K562 (cell line): ENCODE measurements at regions not wholly inside any gene's neighbourhood (a gene's known extent, or its start where the extent isn't known, plus 50 kb on each side); places are given as distances from the start of the nearest gene placed in this dataset.

Source experiments
- ATAC-seq: fragments of 200-7000 bp; cut with Tn5 transposase; 3 replicates; pipeline ENCODE4 v1.9.1; 2020; ENCODE audit warnings: moderate library complexity
- BruUV-seq: library from RNA; stranded (reverse); fragments of 400-500 nt; replicated peaks from 2 replicates; lab custom pipeline; 2021; lab: Mats Ljungman, UMichigan
- CTCF ChIA-PET: fragments of 300-600 bp; formaldehyde crosslinking; extraction: SDS; loops from one replicate; lab custom pipeline; 2021; ENCODE audit warnings: low intra/inter-chr PET ratio; lab: Yijun Ruan, JAX
- POLR2A ChIA-PET: fragments of 300-600, 350-650 bp; sonication (Branson Sonifier 250); formaldehyde crosslinking; extraction: SDS; loops from one replicate; lab custom pipeline; 2021; ENCODE audit warnings: antibody characterized with exemption, inconsistent platforms; lab: Yijun Ruan, JAX
- DNase-seq, 4 experiments: peaks; one replicate each; pipeline versions ENCODE4 v3.0.0 to v3.0.0-alpha.2; 2011 to 2018; ENCODE audit warnings: low spot score in 3 of 4, mixed read lengths in 3 of 4; ENCODE audit errors: extremely low read depth in 1 of 4
- FAIRE-seq: peaks from 2 replicates; lab custom pipeline; 2011; peaks lifted over from hg19 to GRCh38; lab: Jason Lieb, UNC
- H2AFZ ChIP-seq: 2 replicates; pipeline ENCODE4 v1.6.0; 2011; ENCODE audit warnings: low read depth, low read length, control low read depth, inconsistent platforms
- H3K27ac ChIP-seq: fragments of 200-600 bp; 3 replicates; pipeline ENCODE4 v1.8.0; 2011; ENCODE audit warnings: low read depth, mild to moderate bottlenecking, control low read depth, inconsistent platforms, low read length, moderate library complexity, mixed read lengths; ENCODE audit errors: extremely low read depth
- H3K27me3 ChIP-seq, 2 experiments: fragments of 300-600 bp in 1 of 2; 2 replicates in 1 of 2; 3 replicates in 1 of 2; pipeline versions ENCODE4 v1.6.0 to v1.8.0; 2011; ENCODE audit warnings: inconsistent platforms in 2 of 2, low read length in 2 of 2, mild to moderate bottlenecking in 1 of 2, mixed read lengths in 1 of 2, moderate library complexity in 1 of 2; ENCODE audit not compliant: control insufficient read depth in 2 of 2, insufficient read depth in 2 of 2
- H3K36me3 ChIP-seq: fragments of 300-600 bp; 3 replicates; pipeline ENCODE4 v1.8.0; 2011; ENCODE audit warnings: mild to moderate bottlenecking, low read length, inconsistent platforms; ENCODE audit not compliant: control insufficient read depth, insufficient read depth
- H3K4me1 ChIP-seq, 2 experiments: fragments of 200-600 bp in 1 of 2; replicated peaks in 1 of 2; 2 replicates in 1 of 2; 3 replicates in 1 of 2; pipeline versions ENCODE4 v1.5.1 to v1.8.0; 2011; ENCODE audit warnings: inconsistent platforms in 2 of 2, low read length in 2 of 2, mild to moderate bottlenecking in 1 of 2, mixed read lengths in 1 of 2, moderate library complexity in 1 of 2; ENCODE audit not compliant: control insufficient read depth in 2 of 2, insufficient read depth in 2 of 2
- H3K4me2 ChIP-seq: 2 replicates; pipeline ENCODE4 v1.6.1; 2011; ENCODE audit warnings: low read length, control low read depth, inconsistent platforms, mixed read lengths; ENCODE audit not compliant: insufficient read depth
- H3K4me3 ChIP-seq: fragments of 200-600 bp; sonication (generic), shearing (Covaris generic); 2 replicates; pipeline ENCODE4 v1.5.1; 2016; ENCODE audit warnings: control low read depth, inconsistent platforms
- H3K79me2 ChIP-seq: fragments of 200-600 bp; 3 replicates; pipeline ENCODE4 v1.8.0; 2011; ENCODE audit warnings: low read length, inconsistent platforms; ENCODE audit not compliant: control insufficient read depth, insufficient read depth
- H3K9ac ChIP-seq, 2 experiments: 2 replicates each; pipeline versions ENCODE4 v1.6.0 to v1.6.1; 2011; ENCODE audit warnings: low read depth in 2 of 2, low read length in 2 of 2, control low read depth in 1 of 2, inconsistent platforms in 1 of 2, mild to moderate bottlenecking in 1 of 2, mixed read lengths in 1 of 2; ENCODE audit not compliant: insufficient read depth in 1 of 2
- H3K9me1 ChIP-seq: one replicate; pipeline ENCODE4 v1.6.0; 2011; ENCODE audit warnings: inconsistent platforms, mild to moderate bottlenecking, low read length, moderate library complexity; ENCODE audit not compliant: control insufficient read depth, insufficient read depth
- H3K9me3 ChIP-seq: replicated peaks from 2 replicates; pipeline ENCODE4 v1.5.1; 2011; ENCODE audit warnings: low read depth, low read length, inconsistent platforms; ENCODE audit not compliant: control insufficient read depth, insufficient read depth
- H4K20me1 ChIP-seq: replicated peaks from 2 replicates; pipeline ENCODE4 v1.6.1; 2011; ENCODE audit warnings: low read length, inconsistent platforms, mixed read lengths; ENCODE audit not compliant: control insufficient read depth, insufficient read depth
- HOXB6 ChIP-seq: fragments of 250-450 bp; sonication (Bioruptor Pico); IDR thresholded peaks from 2 replicates; pipeline ENCODE4 v1.5.1; 2022; ENCODE audit warnings: mild to moderate bottlenecking, borderline replicate concordance
- RBM25 ChIP-seq: fragments of 200-400 bp; formaldehyde crosslinking; IDR thresholded peaks from 2 replicates; pipeline ENCODE4 v1.6.1; 2018; ENCODE audit warnings: low read length, low read depth, moderate library complexity; ENCODE audit not compliant: severe bottlenecking
- TBP ChIP-seq: optimal IDR thresholded peaks from 2 replicates; pipeline ENCODE3; 2011; ENCODE audit warnings: low read depth, low read length, improper control_type of control experiment
- TCF3 ChIP-seq: sonication (generic); formaldehyde crosslinking; IDR thresholded peaks from 2 replicates; pipeline ENCODE4 v1.4.0; 2020; ENCODE audit warnings: mild to moderate bottlenecking, missing genetic modification reagents
- ZNF551 ChIP-seq: fragments of 250-450 bp; sonication (Bioruptor Pico); IDR thresholded peaks from 2 replicates; pipeline ENCODE4 v1.5.0; 2021; ENCODE audit warnings: mild to moderate bottlenecking, moderate library complexity
- WGBS: fragments of 100-300 bp; shearing (Covaris generic); methylation state at CpG from one replicate; pipeline ENCODE4 v1.1.6; 2016; ENCODE audit warnings: low coverage, mixed read lengths; ENCODE audit not compliant: insufficient coverage; ENCODE audit errors: missing lambda C conversion rate; 5-methylcytosine and 5-hydroxymethylcytosine counted together
- in situ Hi-C: fragments of 300-500 bp; cut with MboI; formaldehyde crosslinking; loops from 4 replicates; pipeline ENCODE4 v1.15.0; 2018; ENCODE audit warnings: inconsistent platforms, mixed read lengths
- intact Hi-C: fragments of 100-400 bp; cut with micrococcal nuclease; formaldehyde crosslinking; loops from 2 replicates; pipeline ENCODE4 v1.14.2; 2022
- TF ChIP-seq, protein P1 (sequence below), 2 experiments: fragments of 450-650 bp; IDR thresholded peaks; 2 replicates each; pipeline ENCODE4 v1.6.1; 2016
- TF ChIP-seq, protein P2 (sequence below): sonication (generic); formaldehyde crosslinking; IDR thresholded peaks from 2 replicates; pipeline ENCODE4 v1.8.1; 2023; ENCODE audit warnings: mild to moderate bottlenecking, missing genetic modification reagents
- TF ChIP-seq, protein P3 (sequence below): fragments of 450-650 bp; IDR thresholded peaks from 2 replicates; pipeline ENCODE4 v1.6.1; 2016; ENCODE audit warnings: low read depth
- TF ChIP-seq, protein P4 (sequence below): fragments of 250-450 bp; sonication (Bioruptor Pico); IDR thresholded peaks from 2 replicates; pipeline ENCODE4 v1.4.0; 2020; ENCODE audit warnings: mild to moderate bottlenecking, moderate library complexity

DNA sequence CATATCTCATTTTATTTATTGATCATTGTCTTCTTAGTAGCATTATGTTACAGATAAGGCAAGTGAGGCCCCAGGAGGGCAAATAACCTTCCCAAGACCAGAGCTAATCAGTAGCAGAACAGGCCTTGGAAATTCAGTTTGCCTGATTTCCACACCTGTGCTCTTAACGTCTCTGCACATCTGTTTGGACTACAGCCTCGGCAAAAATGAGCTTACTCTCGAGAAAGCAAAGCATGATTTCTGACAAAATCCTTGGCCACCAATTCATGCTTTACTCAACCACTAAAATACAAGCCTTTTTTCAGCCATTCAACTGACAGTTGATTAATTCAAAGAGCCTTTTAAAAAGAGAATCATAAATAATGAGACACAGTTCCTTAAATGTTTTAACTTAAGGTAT is 309.3 kb upstream of the HTR2A start:
- in situ Hi-C loops (no loop called here), intact Hi-C loops (no loop called here)
- no peaks in the 10 kb centered on the region for H3K9me1 ChIP-seq
- H3K27me3 ChIP-seq = no peaks in the 10 kb centered on the region
- no peak for DNase-seq
- BruUV-seq = no TSS peak
- H3K4me3 ChIP-seq = no peak overlapping the region
- H3K36me3 ChIP-seq = no peaks in the 10 kb centered on the region
- WGBS = 0% methylated on average over 3 of the region's 3 CpGs
- ChIA-PET CTCF (no interaction called here), POLR2A (no interaction called here)
- no peak overlapping the region for H3K4me2 ChIP-seq
- no peaks in the 10 kb centered on the region for H3K79me2 ChIP-seq
- no peak overlapping the region for H2AFZ ChIP-seq
- H3K27ac ChIP-seq = no peak overlapping the region
- no peak for ATAC-seq
- no peaks in the 10 kb centered on the region for H4K20me1 ChIP-seq
- H3K9ac ChIP-seq = no peak overlapping the region
- FAIRE-seq = no peak
- no peaks in the 10 kb centered on the region for H3K9me3 ChIP-seq
- no peaks in the 10 kb centered on the region for H3K4me1 ChIP-seq
- TF ChIP-seq, protein P1, sequence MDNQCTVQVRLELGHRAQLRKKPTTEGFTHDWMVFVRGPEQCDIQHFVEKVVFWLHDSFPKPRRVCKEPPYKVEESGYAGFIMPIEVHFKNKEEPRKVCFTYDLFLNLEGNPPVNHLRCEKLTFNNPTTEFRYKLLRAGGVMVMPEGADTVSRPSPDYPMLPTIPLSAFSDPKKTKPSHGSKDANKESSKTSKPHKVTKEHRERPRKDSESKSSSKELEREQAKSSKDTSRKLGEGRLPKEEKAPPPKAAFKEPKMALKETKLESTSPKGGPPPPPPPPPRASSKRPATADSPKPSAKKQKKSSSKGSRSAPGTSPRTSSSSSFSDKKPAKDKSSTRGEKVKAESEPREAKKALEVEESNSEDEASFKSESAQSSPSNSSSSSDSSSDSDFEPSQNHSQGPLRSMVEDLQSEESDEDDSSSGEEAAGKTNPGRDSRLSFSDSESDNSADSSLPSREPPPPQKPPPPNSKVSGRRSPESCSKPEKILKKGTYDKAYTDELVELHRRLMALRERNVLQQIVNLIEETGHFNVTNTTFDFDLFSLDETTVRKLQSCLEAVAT (IDR thresholded peaks at IDR 0.05) = no peak
- TF ChIP-seq, protein P2, sequence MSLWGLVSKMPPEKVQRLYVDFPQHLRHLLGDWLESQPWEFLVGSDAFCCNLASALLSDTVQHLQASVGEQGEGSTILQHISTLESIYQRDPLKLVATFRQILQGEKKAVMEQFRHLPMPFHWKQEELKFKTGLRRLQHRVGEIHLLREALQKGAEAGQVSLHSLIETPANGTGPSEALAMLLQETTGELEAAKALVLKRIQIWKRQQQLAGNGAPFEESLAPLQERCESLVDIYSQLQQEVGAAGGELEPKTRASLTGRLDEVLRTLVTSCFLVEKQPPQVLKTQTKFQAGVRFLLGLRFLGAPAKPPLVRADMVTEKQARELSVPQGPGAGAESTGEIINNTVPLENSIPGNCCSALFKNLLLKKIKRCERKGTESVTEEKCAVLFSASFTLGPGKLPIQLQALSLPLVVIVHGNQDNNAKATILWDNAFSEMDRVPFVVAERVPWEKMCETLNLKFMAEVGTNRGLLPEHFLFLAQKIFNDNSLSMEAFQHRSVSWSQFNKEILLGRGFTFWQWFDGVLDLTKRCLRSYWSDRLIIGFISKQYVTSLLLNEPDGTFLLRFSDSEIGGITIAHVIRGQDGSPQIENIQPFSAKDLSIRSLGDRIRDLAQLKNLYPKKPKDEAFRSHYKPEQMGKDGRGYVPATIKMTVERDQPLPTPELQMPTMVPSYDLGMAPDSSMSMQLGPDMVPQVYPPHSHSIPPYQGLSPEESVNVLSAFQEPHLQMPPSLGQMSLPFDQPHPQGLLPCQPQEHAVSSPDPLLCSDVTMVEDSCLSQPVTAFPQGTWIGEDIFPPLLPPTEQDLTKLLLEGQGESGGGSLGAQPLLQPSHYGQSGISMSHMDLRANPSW (CRISPR knock-in tag) = no peak
- TF ChIP-seq TBP (no peak), RBM25 (no peak), HOXB6 (CRISPR knock-in tag) (no peak), TCF3 (CRISPR knock-in tag) (no peak), ZNF551 (no peak)
- TF ChIP-seq, protein P3, sequence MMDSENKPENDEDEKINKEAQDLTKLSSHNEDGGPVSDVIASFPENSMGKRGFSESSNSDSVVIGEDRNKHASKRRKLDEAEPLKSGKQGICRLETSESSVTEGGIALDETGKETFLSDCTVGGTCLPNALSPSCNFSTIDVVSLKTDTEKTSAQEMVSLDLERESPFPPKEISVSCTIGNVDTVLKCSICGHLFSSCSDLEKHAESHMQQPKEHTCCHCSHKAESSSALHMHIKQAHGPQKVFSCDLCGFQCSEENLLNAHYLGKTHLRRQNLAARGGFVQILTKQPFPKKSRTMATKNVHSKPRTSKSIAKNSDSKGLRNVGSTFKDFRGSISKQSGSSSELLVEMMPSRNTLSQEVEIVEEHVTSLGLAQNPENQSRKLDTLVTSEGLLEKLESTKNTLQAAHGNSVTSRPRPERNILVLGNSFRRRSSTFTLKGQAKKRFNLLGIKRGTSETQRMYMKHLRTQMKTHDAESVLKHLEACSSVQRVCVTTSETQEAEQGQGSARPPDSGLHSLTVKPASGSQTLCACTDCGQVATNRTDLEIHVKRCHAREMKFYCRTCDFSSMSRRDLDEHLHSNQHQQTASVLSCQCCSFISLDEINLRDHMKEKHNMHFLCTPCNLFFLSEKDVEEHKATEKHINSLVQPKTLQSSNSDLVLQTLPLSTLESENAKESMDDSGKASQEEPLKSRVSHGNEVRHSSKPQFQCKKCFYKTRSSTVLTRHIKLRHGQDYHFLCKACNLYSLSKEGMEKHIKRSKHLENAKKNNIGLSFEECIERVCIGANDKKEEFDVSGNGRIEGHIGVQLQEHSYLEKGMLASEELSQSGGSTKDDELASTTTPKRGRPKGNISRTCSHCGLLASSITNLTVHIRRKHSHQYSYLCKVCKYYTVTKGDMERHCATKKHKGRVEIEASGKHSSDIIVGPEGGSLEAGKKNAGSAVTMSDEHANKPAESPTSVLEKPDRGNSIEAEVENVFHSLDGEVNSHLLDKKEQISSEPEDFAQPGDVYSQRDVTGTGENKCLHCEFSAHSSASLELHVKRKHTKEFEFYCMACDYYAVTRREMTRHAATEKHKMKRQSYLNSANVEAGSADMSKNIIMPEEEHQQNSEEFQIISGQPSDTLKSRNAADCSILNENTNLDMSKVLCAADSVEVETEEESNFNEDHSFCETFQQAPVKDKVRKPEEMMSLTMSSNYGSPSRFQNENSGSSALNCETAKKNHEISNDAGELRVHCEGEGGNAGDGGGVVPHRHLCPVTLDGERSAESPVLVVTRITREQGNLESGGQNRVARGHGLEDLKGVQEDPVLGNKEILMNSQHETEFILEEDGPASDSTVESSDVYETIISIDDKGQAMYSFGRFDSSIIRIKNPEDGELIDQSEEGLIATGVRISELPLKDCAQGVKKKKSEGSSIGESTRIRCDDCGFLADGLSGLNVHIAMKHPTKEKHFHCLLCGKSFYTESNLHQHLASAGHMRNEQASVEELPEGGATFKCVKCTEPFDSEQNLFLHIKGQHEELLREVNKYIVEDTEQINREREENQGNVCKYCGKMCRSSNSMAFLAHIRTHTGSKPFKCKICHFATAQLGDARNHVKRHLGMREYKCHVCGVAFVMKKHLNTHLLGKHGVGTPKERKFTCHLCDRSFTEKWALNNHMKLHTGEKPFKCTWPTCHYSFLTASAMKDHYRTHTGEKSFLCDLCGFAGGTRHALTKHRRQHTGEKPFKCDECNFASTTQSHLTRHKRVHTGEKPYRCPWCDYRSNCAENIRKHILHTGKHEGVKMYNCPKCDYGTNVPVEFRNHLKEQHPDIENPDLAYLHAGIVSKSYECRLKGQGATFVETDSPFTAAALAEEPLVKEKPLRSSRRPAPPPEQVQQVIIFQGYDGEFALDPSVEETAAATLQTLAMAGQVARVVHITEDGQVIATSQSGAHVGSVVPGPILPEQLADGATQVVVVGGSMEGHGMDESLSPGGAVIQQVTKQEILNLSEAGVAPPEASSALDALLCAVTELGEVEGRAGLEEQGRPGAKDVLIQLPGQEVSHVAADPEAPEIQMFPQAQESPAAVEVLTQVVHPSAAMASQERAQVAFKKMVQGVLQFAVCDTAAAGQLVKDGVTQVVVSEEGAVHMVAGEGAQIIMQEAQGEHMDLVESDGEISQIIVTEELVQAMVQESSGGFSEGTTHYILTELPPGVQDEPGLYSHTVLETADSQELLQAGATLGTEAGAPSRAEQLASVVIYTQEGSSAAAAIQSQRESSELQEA = no peak
- TF ChIP-seq, protein P4, sequence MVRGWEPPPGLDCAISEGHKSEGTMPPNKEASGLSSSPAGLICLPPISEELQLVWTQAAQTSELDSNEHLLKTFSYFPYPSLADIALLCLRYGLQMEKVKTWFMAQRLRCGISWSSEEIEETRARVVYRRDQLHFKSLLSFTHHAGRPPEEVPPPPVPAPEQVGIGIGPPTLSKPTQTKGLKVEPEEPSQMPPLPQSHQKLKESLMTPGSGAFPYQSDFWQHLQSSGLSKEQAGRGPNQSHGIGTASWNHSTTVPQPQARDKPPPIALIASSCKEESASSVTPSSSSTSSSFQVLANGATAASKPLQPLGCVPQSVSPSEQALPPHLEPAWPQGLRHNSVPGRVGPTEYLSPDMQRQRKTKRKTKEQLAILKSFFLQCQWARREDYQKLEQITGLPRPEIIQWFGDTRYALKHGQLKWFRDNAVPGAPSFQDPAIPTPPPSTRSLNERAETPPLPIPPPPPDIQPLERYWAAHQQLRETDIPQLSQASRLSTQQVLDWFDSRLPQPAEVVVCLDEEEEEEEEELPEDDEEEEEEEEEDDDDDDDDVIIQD (CRISPR knock-in tag) = no peak
